ENCODE measurements at regions not wholly inside any gene's neighbourhood (a gene's known extent, or its start where the extent isn't known, plus 50 kb on each side); places are given as distances from the start of the nearest gene placed in this dataset.

DNA sequence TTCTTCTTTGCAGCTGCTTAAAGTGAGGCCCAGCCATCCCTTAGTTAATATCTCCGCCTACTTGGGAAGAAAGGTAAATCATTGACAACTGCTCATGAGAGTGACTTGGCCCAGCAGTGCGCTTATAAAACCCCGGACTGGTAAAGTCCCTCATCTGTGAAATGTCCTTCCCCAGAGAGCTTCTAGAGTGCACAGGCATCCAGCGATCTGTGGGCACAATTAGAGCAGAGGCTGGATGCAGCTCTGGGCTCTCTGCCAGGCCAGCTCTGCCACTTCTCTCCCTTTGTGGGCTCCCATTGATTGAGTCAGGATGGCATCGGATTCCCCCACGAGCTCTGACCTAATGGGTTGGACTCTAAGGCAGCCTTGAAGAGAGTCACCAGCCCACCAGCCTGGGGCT, 219.0 kb upstream of the LINGO1 start (continued):
- TF ChIP-seq TSHZ1 (tag by site-specific recombination; IDR thresholded peaks at IDR 0.05; ENCODE audit: borderline replicate concordance) (no peak), ZNF529 (tag by site-specific recombination; IDR thresholded peaks at IDR 0.05; ENCODE audit: insufficient replicate concordance) (no peak), ZNF626 (tag by site-specific recombination; IDR thresholded peaks at IDR 0.05) (no peak), ZNF394 (tag by site-specific recombination; IDR thresholded peaks at IDR 0.05; ENCODE audit: borderline replicate concordance) (no peak), EGR2 (tag by site-specific recombination; IDR thresholded peaks at IDR 0.05; ENCODE audit: low read depth) (no peak), ZNF701 (tag by site-specific recombination; IDR thresholded peaks at IDR 0.05) (no peak), ZNF561 (tag by site-specific recombination; IDR thresholded peaks at IDR 0.05; ENCODE audit: borderline replicate concordance) (no peak)

- POLR2A ChIA-PET = no interaction called here
- TF ChIP-seq ZNF707 (tag by site-specific recombination; IDR thresholded peaks at IDR 0.05) (no peak), ZNF701 (tag by site-specific recombination; IDR thresholded peaks at IDR 0.05) (no peak), ZNF133 (tag by site-specific recombination; IDR thresholded peaks at IDR 0.05) (no peak), ZNF670 (tag by site-specific recombination; IDR thresholded peaks at IDR 0.05; ENCODE audit: low read depth) (no peak), ZNF248 (tag by site-specific recombination; IDR thresholded peaks at IDR 0.05) (no peak)
- CTCF ChIA-PET = interaction anchor here (0.7 to 1.6 kb wide), 6 partner anchors 19 to 235 kb away, joined by 3 to 4 read pairs (median 4); no protein-coding TSS in a partner anchor
- Histone ChIP-seq H3K4me1 (ENCODE audit: control insufficient read depth, insufficient read depth, low read length) (no peaks in the 10 kb centered on the region), H3K4me3 (ENCODE audit: low read depth, low read length) (no peak overlapping the region), H3K9me3 (ENCODE audit: control insufficient read depth, insufficient read depth, low read depth, low read length) (no peaks in the 10 kb centered on the region), H3K36me3 (ENCODE audit: control insufficient read depth in 2 of 2, insufficient read depth in 1 of 2, low read length in 2 of 2) (no peaks in the 10 kb centered on the region), H3K27ac (ENCODE audit: extremely low read depth, low read depth, low read length) (no peak overlapping the region)
Observed at GRCh38 chr15:77851086-77851485, 218.4 kb upstream of the LINGO1 start.

GRCh38 chr15:77846986-77847385, 214.3 kb upstream of the LINGO1 start:
- no peak for TF ChIP-seq SALL2 (tag by site-specific recombination; IDR thresholded peaks at IDR 0.05; ENCODE audit: borderline replicate concordance)
- TF ChIP-seq KLF16 (tag by site-specific recombination; IDR thresholded peaks at IDR 0.05) = no peak
- Histone ChIP-seq H3K4me3 (ENCODE audit: low read depth, low read length) (no peak overlapping the region), H3K36me3 (ENCODE audit: control insufficient read depth in 2 of 2, insufficient read depth in 1 of 2, low read length in 2 of 2) (no peaks in the 10 kb centered on the region), H3K4me1 (ENCODE audit: control insufficient read depth, insufficient read depth, low read length) (no peaks in the 10 kb centered on the region), H3K27ac (ENCODE audit: extremely low read depth, low read depth, low read length) (no peak overlapping the region), H3K9me3 (ENCODE audit: control insufficient read depth, insufficient read depth, low read depth, low read length) (no peaks in the 10 kb centered on the region)
- CTCF ChIA-PET = interaction anchor here (1.9 kb wide), 1 partner anchor 25 kb away, joined by 7 read pairs; no protein-coding TSS in a partner anchor
- POLR2A ChIA-PET = no interaction called here

- ChIA-PET POLR2A (no interaction called here), CTCF (interaction anchor here (0.6 to 1.9 kb wide), 2 partner anchors 25 to 873 kb away, joined by 3 to 7 read pairs; no protein-coding TSS in a partner anchor)
- Histone ChIP-seq H3K36me3 (ENCODE audit: control insufficient read depth in 2 of 2, insufficient read depth in 1 of 2, low read length in 2 of 2) (no peaks in the 10 kb centered on the region), H3K9me3 (ENCODE audit: control insufficient read depth, insufficient read depth, low read depth, low read length) (no peaks in the 10 kb centered on the region), H3K27ac (ENCODE audit: extremely low read depth, low read depth, low read length) (no peak overlapping the region), H3K4me3 (ENCODE audit: low read depth, low read length) (no peak overlapping the region), H3K4me1 (ENCODE audit: control insufficient read depth, insufficient read depth, low read length) (no peaks in the 10 kb centered on the region)
- TF ChIP-seq GLI2 (tag by site-specific recombination; IDR thresholded peaks at IDR 0.05; ENCODE audit: borderline replicate concordance, low read depth) = no peak
- no peak for TF ChIP-seq ZBTB21 (tag by site-specific recombination; IDR thresholded peaks at IDR 0.05)
- TF ChIP-seq ZNF155 (tag by site-specific recombination; IDR thresholded peaks at IDR 0.05) = no peak
- no peak for TF ChIP-seq ZNF223 (tag by site-specific recombination; IDR thresholded peaks at IDR 0.05)
- TF ChIP-seq, protein P1, sequence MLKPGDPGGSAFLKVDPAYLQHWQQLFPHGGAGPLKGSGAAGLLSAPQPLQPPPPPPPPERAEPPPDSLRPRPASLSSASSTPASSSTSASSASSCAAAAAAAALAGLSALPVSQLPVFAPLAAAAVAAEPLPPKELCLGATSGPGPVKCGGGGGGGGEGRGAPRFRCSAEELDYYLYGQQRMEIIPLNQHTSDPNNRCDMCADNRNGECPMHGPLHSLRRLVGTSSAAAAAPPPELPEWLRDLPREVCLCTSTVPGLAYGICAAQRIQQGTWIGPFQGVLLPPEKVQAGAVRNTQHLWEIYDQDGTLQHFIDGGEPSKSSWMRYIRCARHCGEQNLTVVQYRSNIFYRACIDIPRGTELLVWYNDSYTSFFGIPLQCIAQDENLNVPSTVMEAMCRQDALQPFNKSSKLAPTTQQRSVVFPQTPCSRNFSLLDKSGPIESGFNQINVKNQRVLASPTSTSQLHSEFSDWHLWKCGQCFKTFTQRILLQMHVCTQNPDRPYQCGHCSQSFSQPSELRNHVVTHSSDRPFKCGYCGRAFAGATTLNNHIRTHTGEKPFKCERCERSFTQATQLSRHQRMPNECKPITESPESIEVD (tag by site-specific recombination; IDR thresholded peaks at IDR 0.05) = no peak
- no peak for TF ChIP-seq ZNF274 (IDR thresholded peaks at IDR 0.05; ENCODE audit: low read length)
- no peak for TF ChIP-seq ZNF274 (tag by site-specific recombination; IDR thresholded peaks at IDR 0.05; ENCODE audit: borderline replicate concordance)
- no peak for TF ChIP-seq IKZF3 (tag by site-specific recombination; IDR thresholded peaks at IDR 0.05)
- no peak for TF ChIP-seq CTCF (tag by site-specific recombination; IDR thresholded peaks at IDR 0.05)
- no peak for TF ChIP-seq ZNF555 (tag by site-specific recombination; conservative IDR thresholded peaks at IDR 0.05)
- no peak for TF ChIP-seq ZNF341 (tag by site-specific recombination; IDR thresholded peaks at IDR 0.05; ENCODE audit: low read depth)
Observed at GRCh38 chr15:77846360-77846759, 213.6 kb upstream of the LINGO1 start.

All from HEK293 (cell line).